HEK293 (cell line): ENCODE measurements at regions not wholly inside any gene's neighbourhood (a gene's known extent, or its start where the extent isn't known, plus 50 kb on each side); places are given as distances from the start of the nearest gene placed in this dataset.

ENCODE experiments used
- CTCF ChIA-PET: fragments of 350-600 bp; formaldehyde crosslinking; extraction: SDS; loops from one replicate; lab custom pipeline; 2021; ENCODE audit warnings: antibody characterized with exemption; lab: Yijun Ruan, JAX
- POLR2A ChIA-PET: fragments of 300-600 bp; formaldehyde crosslinking; extraction: SDS; loops from one replicate; lab custom pipeline; 2020; ENCODE audit warnings: antibody characterized with exemption, inconsistent platforms; lab: Yijun Ruan, JAX
- H3K27ac ChIP-seq: fragments of 200-500 bp; sonication (Bioruptor generic); 2 replicates; pipeline ENCODE4 v1.5.1; 2014; ENCODE audit warnings: low read depth, low read length, control low read depth, inconsistent platforms; ENCODE audit errors: extremely low read depth
- H3K36me3 ChIP-seq, 2 experiments: fragments of 200-500 bp in 1 of 2; sonication (Bioruptor generic) in 1 of 2; 1 replicate in 1 of 2; 2 replicates in 1 of 2; pipeline ENCODE4 v1.5.1; 2014 to 2017; ENCODE audit warnings: inconsistent platforms in 2 of 2, low read length in 2 of 2; ENCODE audit not compliant: control insufficient read depth in 2 of 2, insufficient read depth in 1 of 2
- H3K4me1 ChIP-seq: fragments of 200-500 bp; sonication (Bioruptor generic); 2 replicates; pipeline ENCODE4 v1.5.1; 2014; ENCODE audit warnings: mild to moderate bottlenecking, low read length, inconsistent platforms; ENCODE audit not compliant: control insufficient read depth, insufficient read depth
- H3K4me3 ChIP-seq: 2 replicates; pipeline ENCODE4 v1.5.1; 2011; ENCODE audit warnings: low read depth, mild to moderate bottlenecking, control low read depth, low read length, moderate library complexity
- H3K9me3 ChIP-seq: fragments of 200-500 bp; sonication (Bioruptor generic); 2 replicates; pipeline ENCODE4 v1.5.1; 2014; ENCODE audit warnings: low read depth, low read length, inconsistent platforms; ENCODE audit not compliant: control insufficient read depth, insufficient read depth
- BCL11B ChIP-seq: fragments of 450-650 bp; formaldehyde crosslinking; IDR thresholded peaks from 2 replicates; pipeline ENCODE4 v1.5.1; 2016; ENCODE audit warnings: low read depth, missing biosample characterization, missing genetic modification characterization
- HOXD13 ChIP-seq: sonication (generic); formaldehyde crosslinking; IDR thresholded peaks from 2 replicates; pipeline ENCODE4 v1.8.0; 2022; ENCODE audit warnings: missing genetic modification reagents, borderline replicate concordance
- KLF10 ChIP-seq: fragments of 450-650 bp; IDR thresholded peaks from 2 replicates; pipeline ENCODE4 v1.5.1; 2018; ENCODE audit warnings: missing biosample characterization, mild to moderate bottlenecking, missing genetic modification characterization
- KLF9 ChIP-seq: fragments of 450-650 bp; formaldehyde crosslinking; IDR thresholded peaks from 2 replicates; pipeline ENCODE4 v1.5.1; 2016; ENCODE audit warnings: missing biosample characterization, missing genetic modification characterization, low read depth
- RBAK ChIP-seq: fragments of 450-650 bp; formaldehyde crosslinking; IDR thresholded peaks from 2 replicates; pipeline ENCODE4 v1.5.1; 2016; ENCODE audit warnings: missing biosample characterization, missing genetic modification characterization
- TRIM28 ChIP-seq: IDR thresholded peaks from 2 replicates; pipeline ENCODE4 v1.6.1; 2011; ENCODE audit warnings: low read length, control low read depth, borderline replicate concordance
- ZBTB17 ChIP-seq: fragments of 450-650 bp; formaldehyde crosslinking; IDR thresholded peaks from 2 replicates; pipeline ENCODE4 v1.5.1; 2016; ENCODE audit warnings: missing biosample characterization, missing genetic modification characterization
- ZNF221 ChIP-seq: fragments of 450-650 bp; formaldehyde crosslinking; IDR thresholded peaks from 2 replicates; pipeline ENCODE4 v1.5.1; 2017; ENCODE audit warnings: missing biosample characterization, missing genetic modification characterization, borderline replicate concordance
- ZNF292 ChIP-seq: fragments of 450-650 bp; formaldehyde crosslinking; IDR thresholded peaks from 2 replicates; pipeline ENCODE4 v1.5.1; 2016; ENCODE audit warnings: low read depth, missing biosample characterization, missing genetic modification characterization, borderline replicate concordance
- ZNF48 ChIP-seq: fragments of 450-650 bp; formaldehyde crosslinking; IDR thresholded peaks from 2 replicates; pipeline ENCODE4 v1.5.1; 2016; ENCODE audit warnings: missing biosample characterization, missing genetic modification characterization
- ZNF548 ChIP-seq: fragments of 450-650 bp; formaldehyde crosslinking; IDR thresholded peaks from 2 replicates; pipeline ENCODE4 v1.5.1; 2016; ENCODE audit warnings: missing biosample characterization, missing genetic modification characterization
- ZNF596 ChIP-seq: fragments of 450-650 bp; IDR thresholded peaks from 2 replicates; pipeline ENCODE4 v1.5.0; 2018; ENCODE audit warnings: missing biosample characterization, mild to moderate bottlenecking, missing genetic modification characterization, moderate library complexity
- ZNF664 ChIP-seq: fragments of 450-650 bp; formaldehyde crosslinking; IDR thresholded peaks from 2 replicates; pipeline ENCODE4 v1.5.1; 2016; ENCODE audit warnings: missing biosample characterization, missing genetic modification characterization
- ZNF701 ChIP-seq: fragments of 450-650 bp; formaldehyde crosslinking; IDR thresholded peaks from 2 replicates; pipeline ENCODE4 v1.5.1; 2016; ENCODE audit warnings: missing biosample characterization, missing genetic modification characterization
- TF ChIP-seq, protein P1 (sequence below): fragments of 450-650 bp; formaldehyde crosslinking; IDR thresholded peaks from 2 replicates; pipeline ENCODE4 v1.5.1; 2016; ENCODE audit warnings: missing biosample characterization, missing genetic modification characterization
- TF ChIP-seq, protein P2 (sequence below): IDR thresholded peaks from 2 replicates; pipeline ENCODE4 v1.6.1; 2011; ENCODE audit warnings: mild to moderate bottlenecking, low read depth, low read length, borderline replicate concordance
- TF ChIP-seq, protein P3 (sequence below): fragments of 450-650 bp; formaldehyde crosslinking; IDR thresholded peaks from 2 replicates; pipeline ENCODE4 v1.5.1; 2016; ENCODE audit warnings: missing biosample characterization, missing genetic modification characterization
- TF ChIP-seq, protein P4 (sequence below): fragments of 450-650 bp; formaldehyde crosslinking; IDR thresholded peaks from 2 replicates; pipeline ENCODE4 v1.5.1; 2016; ENCODE audit warnings: missing biosample characterization, missing genetic modification characterization

DNA sequence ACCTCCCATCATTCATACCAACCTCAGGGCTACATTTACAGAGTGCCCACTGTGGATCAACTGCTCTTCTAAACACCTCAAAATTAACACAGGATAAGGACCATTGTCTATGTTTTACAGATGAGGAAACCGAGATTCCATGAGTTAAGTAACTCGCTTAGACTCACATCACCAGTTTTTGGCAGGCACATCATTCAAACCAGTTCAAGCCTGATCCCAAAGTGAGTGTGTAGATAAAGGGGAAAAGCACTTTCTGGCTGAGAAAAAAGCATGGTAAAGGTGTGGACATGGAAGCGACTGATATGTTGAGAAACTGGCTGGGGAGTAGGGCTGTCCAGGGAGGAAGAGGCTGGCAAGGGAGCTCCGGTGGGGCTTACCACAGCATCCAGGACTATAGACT is 193.7 kb upstream of the RORA start (continued):
- TF ChIP-seq, protein P1, sequence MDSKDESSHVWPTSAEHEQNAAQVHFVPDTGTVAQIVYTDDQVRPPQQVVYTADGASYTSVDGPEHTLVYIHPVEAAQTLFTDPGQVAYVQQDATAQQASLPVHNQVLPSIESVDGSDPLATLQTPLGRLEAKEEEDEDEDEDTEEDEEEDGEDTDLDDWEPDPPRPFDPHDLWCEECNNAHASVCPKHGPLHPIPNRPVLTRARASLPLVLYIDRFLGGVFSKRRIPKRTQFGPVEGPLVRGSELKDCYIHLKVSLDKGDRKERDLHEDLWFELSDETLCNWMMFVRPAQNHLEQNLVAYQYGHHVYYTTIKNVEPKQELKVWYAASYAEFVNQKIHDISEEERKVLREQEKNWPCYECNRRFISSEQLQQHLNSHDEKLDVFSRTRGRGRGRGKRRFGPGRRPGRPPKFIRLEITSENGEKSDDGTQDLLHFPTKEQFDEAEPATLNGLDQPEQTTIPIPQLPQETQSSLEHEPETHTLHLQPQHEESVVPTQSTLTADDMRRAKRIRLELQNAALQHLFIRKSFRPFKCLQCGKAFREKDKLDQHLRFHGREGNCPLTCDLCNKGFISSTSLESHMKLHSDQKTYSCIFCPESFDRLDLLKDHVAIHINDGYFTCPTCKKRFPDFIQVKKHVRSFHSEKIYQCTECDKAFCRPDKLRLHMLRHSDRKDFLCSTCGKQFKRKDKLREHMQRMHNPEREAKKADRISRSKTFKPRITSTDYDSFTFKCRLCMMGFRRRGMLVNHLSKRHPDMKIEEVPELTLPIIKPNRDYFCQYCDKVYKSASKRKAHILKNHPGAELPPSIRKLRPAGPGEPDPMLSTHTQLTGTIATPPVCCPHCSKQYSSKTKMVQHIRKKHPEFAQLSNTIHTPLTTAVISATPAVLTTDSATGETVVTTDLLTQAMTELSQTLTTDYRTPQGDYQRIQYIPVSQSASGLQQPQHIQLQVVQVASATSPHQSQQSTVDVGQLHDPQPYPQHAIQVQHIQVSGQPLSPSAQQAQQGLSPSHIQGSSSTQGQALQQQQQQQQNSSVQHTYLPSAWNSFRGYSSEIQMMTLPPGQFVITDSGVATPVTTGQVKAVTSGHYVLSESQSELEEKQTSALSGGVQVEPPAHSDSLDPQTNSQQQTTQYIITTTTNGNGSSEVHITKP (tag by site-specific recombination) = no peak
- TF ChIP-seq ZNF596 (tag by site-specific recombination) = no peak

GRCh38 chr15:61421938-61422337 is 192.8 kb upstream of the RORA start:
- ChIA-PET CTCF (no interaction called here), POLR2A (no interaction called here)

GRCh38 chr15:61421470-61421869 is 192.4 kb upstream of the RORA start:
- no peak overlapping the region for H3K27ac ChIP-seq
- no peak overlapping the region for H3K4me3 ChIP-seq
- ChIA-PET POLR2A (no interaction called here), CTCF (no interaction called here)
- H3K9me3 ChIP-seq = no peaks in the 10 kb centered on the region
- no peaks in the 10 kb centered on the region for H3K4me1 ChIP-seq
- no peaks in the 10 kb centered on the region for H3K36me3 ChIP-seq
- TF ChIP-seq HOXD13 (CRISPR knock-in tag) (no peak), TRIM28 (no peak), ZNF221 (tag by site-specific recombination) (no peak), ZNF548 (tag by site-specific recombination) (no peak), ZNF664 (no peak), KLF10 (tag by site-specific recombination) (no peak), RBAK (no peak), BCL11B (tag by site-specific recombination) (no peak)
- TF ChIP-seq, protein P2, sequence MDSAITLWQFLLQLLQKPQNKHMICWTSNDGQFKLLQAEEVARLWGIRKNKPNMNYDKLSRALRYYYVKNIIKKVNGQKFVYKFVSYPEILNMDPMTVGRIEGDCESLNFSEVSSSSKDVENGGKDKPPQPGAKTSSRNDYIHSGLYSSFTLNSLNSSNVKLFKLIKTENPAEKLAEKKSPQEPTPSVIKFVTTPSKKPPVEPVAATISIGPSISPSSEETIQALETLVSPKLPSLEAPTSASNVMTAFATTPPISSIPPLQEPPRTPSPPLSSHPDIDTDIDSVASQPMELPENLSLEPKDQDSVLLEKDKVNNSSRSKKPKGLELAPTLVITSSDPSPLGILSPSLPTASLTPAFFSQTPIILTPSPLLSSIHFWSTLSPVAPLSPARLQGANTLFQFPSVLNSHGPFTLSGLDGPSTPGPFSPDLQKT = no peak

More at GRCh38 chr15:61421938-61422337, 192.8 kb upstream of the RORA start:
- Histone ChIP-seq H3K36me3 (no peaks in the 10 kb centered on the region), H3K27ac (no peak overlapping the region), H3K4me1 (no peaks in the 10 kb centered on the region), H3K9me3 (no peaks in the 10 kb centered on the region), H3K4me3 (no peak overlapping the region)
- TF ChIP-seq ZNF48 (tag by site-specific recombination) (no peak), ZNF701 (tag by site-specific recombination) (no peak), ZBTB17 (no peak), KLF9 (tag by site-specific recombination) (no peak), ZNF292 (no peak)
- TF ChIP-seq, protein P3, sequence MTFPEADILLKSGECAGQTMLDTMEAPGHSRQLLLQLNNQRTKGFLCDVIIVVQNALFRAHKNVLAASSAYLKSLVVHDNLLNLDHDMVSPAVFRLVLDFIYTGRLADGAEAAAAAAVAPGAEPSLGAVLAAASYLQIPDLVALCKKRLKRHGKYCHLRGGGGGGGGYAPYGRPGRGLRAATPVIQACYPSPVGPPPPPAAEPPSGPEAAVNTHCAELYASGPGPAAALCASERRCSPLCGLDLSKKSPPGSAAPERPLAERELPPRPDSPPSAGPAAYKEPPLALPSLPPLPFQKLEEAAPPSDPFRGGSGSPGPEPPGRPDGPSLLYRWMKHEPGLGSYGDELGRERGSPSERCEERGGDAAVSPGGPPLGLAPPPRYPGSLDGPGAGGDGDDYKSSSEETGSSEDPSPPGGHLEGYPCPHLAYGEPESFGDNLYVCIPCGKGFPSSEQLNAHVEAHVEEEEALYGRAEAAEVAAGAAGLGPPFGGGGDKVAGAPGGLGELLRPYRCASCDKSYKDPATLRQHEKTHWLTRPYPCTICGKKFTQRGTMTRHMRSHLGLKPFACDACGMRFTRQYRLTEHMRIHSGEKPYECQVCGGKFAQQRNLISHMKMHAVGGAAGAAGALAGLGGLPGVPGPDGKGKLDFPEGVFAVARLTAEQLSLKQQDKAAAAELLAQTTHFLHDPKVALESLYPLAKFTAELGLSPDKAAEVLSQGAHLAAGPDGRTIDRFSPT = no peak
- TF ChIP-seq, protein P4, sequence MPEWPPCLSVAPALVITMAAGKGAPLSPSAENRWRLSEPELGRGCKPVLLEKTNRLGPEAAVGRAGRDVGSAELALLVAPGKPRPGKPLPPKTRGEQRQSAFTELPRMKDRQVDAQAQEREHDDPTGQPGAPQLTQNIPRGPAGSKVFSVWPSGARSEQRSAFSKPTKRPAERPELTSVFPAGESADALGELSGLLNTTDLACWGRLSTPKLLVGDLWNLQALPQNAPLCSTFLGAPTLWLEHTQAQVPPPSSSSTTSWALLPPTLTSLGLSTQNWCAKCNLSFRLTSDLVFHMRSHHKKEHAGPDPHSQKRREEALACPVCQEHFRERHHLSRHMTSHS = no peak
